AG08395 (cell line): ENCODE measurements at regions not wholly inside any gene's neighbourhood (a gene's known extent, or its start where the extent isn't known, plus 50 kb on each side); places are given as distances from the start of the nearest gene placed in this dataset.

ENCODE experiments used
- DNase-seq: peaks from one replicate; pipeline ENCODE4 v3.0.0; 2012; ENCODE audit warnings: mixed read lengths, low spot score

- DNase-seq = no peak
Measured at GRCh38 chr2:181770150-181770549, 89.8 kb upstream of the NEUROD1 start.

GRCh38 chr2:181771356-181771755, 91.0 kb upstream of the NEUROD1 start:
- DNase-seq = no peak

GRCh38 chr2:181772334-181772733, 92.0 kb upstream of the NEUROD1 start:
- DNase-seq = no peak

GRCh38 chr2:181772777-181773176, 92.5 kb upstream of the NEUROD1 start:
- no peak for DNase-seq

GRCh38 chr2:181774685-181775084, 94.4 kb upstream of the NEUROD1 start:
- DNase-seq = no peak

GRCh38 chr2:181776336-181776735, 96.0 kb upstream of the NEUROD1 start:
- DNase-seq = no peak

- no peak for DNase-seq
Measured at GRCh38 chr2:181777734-181778133, 97.4 kb upstream of the NEUROD1 start.

GRCh38 chr2:181778621-181779201, 98.4 kb upstream of the NEUROD1 start:
- no peak for DNase-seq

GRCh38 chr2:181779288-181780021, 99.1 kb upstream of the NEUROD1 start:
- DNase-seq = no peak

GRCh38 chr2:181780047-181780651, 99.8 kb upstream of the NEUROD1 start:
- DNase-seq = no peak

GRCh38 chr2:181780657-181781056, 100.3 kb upstream of the NEUROD1 start:
- DNase-seq = no peak

GRCh38 chr2:181781078-181781786, 100.9 kb upstream of the NEUROD1 start:
- DNase-seq = no peak

GRCh38 chr2:181782660-181783059, 102.3 kb upstream of the NEUROD1 start:
- no peak for DNase-seq

- peak; percentile 17 for DNase-seq
Measured at GRCh38 chr2:181784556-181784955, 104.2 kb upstream of the NEUROD1 start.

GRCh38 chr2:181785691-181786344, 105.5 kb upstream of the NEUROD1 start:
- DNase-seq = peak; percentile 41

- no peak for DNase-seq
Measured at GRCh38 chr2:181786371-181787228, 104.9 kb upstream of the ITPRID2 start.

- no peak for DNase-seq
Measured at GRCh38 chr2:181787310-181788048, 104.1 kb upstream of the ITPRID2 start.

GRCh38 chr2:181788897-181789555, 102.5 kb upstream of the ITPRID2 start:
- DNase-seq = no peak

- DNase-seq = no peak
Measured at GRCh38 chr2:181789827-181790448, 101.6 kb upstream of the ITPRID2 start.
